ENCODE measurements at regions not wholly inside any gene's neighbourhood (a gene's known extent, or its start where the extent isn't known, plus 50 kb on each side); places are given as distances from the start of the nearest gene placed in this dataset.

GRCh38 chr2:147501968-147502367 is 342.9 kb upstream of the ACVR2A start (continued):
- TF ChIP-seq, protein P1, sequence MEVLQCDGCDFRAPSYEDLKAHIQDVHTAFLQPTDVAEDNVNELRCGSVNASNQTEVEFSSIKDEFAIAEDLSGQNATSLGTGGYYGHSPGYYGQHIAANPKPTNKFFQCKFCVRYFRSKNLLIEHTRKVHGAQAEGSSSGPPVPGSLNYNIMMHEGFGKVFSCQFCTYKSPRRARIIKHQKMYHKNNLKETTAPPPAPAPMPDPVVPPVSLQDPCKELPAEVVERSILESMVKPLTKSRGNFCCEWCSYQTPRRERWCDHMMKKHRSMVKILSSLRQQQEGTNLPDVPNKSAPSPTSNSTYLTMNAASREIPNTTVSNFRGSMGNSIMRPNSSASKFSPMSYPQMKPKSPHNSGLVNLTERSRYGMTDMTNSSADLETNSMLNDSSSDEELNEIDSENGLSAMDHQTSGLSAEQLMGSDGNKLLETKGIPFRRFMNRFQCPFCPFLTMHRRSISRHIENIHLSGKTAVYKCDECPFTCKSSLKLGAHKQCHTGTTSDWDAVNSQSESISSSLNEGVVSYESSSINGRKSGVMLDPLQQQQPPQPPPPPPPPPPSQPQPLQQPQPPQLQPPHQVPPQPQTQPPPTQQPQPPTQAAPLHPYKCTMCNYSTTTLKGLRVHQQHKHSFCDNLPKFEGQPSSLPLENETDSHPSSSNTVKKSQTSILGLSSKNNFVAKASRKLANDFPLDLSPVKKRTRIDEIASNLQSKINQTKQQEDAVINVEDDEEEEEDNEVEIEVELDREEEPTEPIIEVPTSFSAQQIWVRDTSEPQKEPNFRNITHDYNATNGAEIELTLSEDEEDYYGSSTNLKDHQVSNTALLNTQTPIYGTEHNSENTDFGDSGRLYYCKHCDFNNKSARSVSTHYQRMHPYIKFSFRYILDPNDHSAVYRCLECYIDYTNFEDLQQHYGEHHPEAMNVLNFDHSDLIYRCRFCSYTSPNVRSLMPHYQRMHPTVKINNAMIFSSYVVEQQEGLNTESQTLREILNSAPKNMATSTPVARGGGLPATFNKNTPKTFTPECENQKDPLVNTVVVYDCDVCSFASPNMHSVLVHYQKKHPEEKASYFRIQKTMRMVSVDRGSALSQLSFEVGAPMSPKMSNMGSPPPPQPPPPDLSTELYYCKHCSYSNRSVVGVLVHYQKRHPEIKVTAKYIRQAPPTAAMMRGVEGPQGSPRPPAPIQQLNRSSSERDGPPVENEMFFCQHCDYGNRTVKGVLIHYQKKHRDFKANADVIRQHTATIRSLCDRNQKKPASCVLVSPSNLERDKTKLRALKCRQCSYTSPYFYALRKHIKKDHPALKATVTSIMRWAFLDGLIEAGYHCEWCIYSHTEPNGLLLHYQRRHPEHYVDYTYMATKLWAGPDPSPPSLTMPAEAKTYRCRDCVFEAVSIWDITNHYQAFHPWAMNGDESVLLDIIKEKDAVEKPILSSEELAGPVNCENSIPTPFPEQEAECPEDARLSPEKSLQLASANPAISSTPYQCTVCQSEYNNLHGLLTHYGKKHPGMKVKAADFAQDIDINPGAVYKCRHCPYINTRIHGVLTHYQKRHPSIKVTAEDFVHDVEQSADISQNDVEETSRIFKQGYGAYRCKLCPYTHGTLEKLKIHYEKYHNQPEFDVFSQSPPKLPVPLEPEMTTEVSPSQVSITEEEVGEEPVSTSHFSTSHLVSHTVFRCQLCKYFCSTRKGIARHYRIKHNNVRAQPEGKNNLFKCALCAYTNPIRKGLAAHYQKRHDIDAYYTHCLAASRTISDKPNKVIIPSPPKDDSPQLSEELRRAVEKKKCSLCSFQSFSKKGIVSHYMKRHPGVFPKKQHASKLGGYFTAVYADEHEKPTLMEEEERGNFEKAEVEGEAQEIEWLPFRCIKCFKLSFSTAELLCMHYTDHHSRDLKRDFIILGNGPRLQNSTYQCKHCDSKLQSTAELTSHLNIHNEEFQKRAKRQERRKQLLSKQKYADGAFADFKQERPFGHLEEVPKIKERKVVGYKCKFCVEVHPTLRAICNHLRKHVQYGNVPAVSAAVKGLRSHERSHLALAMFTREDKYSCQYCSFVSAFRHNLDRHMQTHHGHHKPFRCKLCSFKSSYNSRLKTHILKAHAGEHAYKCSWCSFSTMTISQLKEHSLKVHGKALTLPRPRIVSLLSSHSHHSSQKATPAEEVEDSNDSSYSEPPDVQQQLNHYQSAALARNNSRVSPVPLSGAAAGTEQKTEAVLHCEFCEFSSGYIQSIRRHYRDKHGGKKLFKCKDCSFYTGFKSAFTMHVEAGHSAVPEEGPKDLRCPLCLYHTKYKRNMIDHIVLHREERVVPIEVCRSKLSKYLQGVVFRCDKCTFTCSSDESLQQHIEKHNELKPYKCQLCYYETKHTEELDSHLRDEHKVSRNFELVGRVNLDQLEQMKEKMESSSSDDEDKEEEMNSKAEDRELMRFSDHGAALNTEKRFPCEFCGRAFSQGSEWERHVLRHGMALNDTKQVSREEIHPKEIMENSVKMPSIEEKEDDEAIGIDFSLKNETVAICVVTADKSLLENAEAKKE (CRISPR knock-in tag; IDR thresholded peaks at IDR 0.05): no peak
- TF ChIP-seq ZNF114 (CRISPR knock-in tag; IDR thresholded peaks at IDR 0.05): no peak
- no peak for TF ChIP-seq NANOG (IDR thresholded peaks at IDR 0.05; ENCODE audit: borderline replicate concordance)
- no peak for TF ChIP-seq CREB1 (CRISPR knock-in tag; IDR thresholded peaks at IDR 0.05; ENCODE audit: low read depth)
- no peak for TF ChIP-seq EZH2phosphoT487 (IDR thresholded peaks at IDR 0.05; ENCODE audit: unreplicated experiment)
- TF ChIP-seq JUNB (IDR thresholded peaks at IDR 0.05; ENCODE audit: unreplicated experiment): no peak
- TF ChIP-seq, protein P2, sequence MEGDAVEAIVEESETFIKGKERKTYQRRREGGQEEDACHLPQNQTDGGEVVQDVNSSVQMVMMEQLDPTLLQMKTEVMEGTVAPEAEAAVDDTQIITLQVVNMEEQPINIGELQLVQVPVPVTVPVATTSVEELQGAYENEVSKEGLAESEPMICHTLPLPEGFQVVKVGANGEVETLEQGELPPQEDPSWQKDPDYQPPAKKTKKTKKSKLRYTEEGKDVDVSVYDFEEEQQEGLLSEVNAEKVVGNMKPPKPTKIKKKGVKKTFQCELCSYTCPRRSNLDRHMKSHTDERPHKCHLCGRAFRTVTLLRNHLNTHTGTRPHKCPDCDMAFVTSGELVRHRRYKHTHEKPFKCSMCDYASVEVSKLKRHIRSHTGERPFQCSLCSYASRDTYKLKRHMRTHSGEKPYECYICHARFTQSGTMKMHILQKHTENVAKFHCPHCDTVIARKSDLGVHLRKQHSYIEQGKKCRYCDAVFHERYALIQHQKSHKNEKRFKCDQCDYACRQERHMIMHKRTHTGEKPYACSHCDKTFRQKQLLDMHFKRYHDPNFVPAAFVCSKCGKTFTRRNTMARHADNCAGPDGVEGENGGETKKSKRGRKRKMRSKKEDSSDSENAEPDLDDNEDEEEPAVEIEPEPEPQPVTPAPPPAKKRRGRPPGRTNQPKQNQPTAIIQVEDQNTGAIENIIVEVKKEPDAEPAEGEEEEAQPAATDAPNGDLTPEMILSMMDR (conservative IDR thresholded peaks at IDR 0.05; ENCODE audit: low read depth in 2 of 2): no peak
- TF ChIP-seq, protein P3, sequence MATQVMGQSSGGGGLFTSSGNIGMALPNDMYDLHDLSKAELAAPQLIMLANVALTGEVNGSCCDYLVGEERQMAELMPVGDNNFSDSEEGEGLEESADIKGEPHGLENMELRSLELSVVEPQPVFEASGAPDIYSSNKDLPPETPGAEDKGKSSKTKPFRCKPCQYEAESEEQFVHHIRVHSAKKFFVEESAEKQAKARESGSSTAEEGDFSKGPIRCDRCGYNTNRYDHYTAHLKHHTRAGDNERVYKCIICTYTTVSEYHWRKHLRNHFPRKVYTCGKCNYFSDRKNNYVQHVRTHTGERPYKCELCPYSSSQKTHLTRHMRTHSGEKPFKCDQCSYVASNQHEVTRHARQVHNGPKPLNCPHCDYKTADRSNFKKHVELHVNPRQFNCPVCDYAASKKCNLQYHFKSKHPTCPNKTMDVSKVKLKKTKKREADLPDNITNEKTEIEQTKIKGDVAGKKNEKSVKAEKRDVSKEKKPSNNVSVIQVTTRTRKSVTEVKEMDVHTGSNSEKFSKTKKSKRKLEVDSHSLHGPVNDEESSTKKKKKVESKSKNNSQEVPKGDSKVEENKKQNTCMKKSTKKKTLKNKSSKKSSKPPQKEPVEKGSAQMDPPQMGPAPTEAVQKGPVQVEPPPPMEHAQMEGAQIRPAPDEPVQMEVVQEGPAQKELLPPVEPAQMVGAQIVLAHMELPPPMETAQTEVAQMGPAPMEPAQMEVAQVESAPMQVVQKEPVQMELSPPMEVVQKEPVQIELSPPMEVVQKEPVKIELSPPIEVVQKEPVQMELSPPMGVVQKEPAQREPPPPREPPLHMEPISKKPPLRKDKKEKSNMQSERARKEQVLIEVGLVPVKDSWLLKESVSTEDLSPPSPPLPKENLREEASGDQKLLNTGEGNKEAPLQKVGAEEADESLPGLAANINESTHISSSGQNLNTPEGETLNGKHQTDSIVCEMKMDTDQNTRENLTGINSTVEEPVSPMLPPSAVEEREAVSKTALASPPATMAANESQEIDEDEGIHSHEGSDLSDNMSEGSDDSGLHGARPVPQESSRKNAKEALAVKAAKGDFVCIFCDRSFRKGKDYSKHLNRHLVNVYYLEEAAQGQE (IDR thresholded peaks at IDR 0.05; ENCODE audit: unreplicated experiment): no peak
- TF ChIP-seq, protein P4, sequence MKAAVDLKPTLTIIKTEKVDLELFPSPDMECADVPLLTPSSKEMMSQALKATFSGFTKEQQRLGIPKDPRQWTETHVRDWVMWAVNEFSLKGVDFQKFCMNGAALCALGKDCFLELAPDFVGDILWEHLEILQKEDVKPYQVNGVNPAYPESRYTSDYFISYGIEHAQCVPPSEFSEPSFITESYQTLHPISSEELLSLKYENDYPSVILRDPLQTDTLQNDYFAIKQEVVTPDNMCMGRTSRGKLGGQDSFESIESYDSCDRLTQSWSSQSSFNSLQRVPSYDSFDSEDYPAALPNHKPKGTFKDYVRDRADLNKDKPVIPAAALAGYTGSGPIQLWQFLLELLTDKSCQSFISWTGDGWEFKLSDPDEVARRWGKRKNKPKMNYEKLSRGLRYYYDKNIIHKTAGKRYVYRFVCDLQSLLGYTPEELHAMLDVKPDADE (IDR thresholded peaks at IDR 0.05): no peak
- no peak for TF ChIP-seq EZH2 (IDR thresholded peaks at IDR 0.05; ENCODE audit: low read depth, unreplicated experiment)
- no peak for TF ChIP-seq POLR2AphosphoS5 (IDR thresholded peaks at IDR 0.05; ENCODE audit: low read depth)

All from GM23338 (cell line).